ENCODE measurements at regions not wholly inside any gene's neighbourhood (a gene's known extent, or its start where the extent isn't known, plus 50 kb on each side); places are given as distances from the start of the nearest gene placed in this dataset.

DNA sequence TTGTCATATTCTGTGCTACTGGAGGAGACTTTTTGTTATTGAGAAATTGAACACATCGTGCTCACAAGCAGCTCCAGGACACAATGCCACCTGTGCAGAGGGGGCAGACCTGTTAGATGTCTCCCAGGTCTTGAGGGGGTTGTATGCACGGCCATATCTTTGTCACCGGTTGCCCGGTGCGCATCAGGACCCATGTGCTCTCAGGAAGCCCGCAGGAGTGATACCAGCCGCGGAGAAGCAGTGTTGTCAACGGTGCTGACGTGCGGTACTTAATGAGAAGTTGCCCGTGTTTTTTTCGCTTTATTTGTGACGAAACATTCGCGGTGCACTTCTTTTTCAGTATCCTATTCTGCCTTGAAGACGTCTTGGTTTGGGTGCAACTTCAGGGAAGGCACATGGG is 128.2 kb upstream of the RTL1 start:
- no peak overlapping the region for H3K27ac ChIP-seq (ENCODE audit: low read length)
- H3K27me3 ChIP-seq (replicated peaks; ENCODE audit: insufficient read depth, low read length): peaks cover 18% of the 10 kb centered on the region
- H3K9ac ChIP-seq (ENCODE audit: low read length): no peak overlapping the region
- no peaks in the 10 kb centered on the region for H4K20me1 ChIP-seq (ENCODE audit: insufficient read depth, low read length)
- no peak overlapping the region for H3K4me3 ChIP-seq (ENCODE audit: low read length)
- no peaks in the 10 kb centered on the region for H3K9me3 ChIP-seq (replicated peaks; ENCODE audit: insufficient read depth, low read length)
- H3F3A ChIP-seq (ENCODE audit: insufficient read depth, low read length): no peaks in the 10 kb centered on the region
- no peak overlapping the region for H2AFZ ChIP-seq (ENCODE audit: low read length)
- H3K4me1 ChIP-seq (ENCODE audit: low read length): no peaks in the 10 kb centered on the region
- no peaks in the 10 kb centered on the region for H3K9me2 ChIP-seq (replicated peaks; ENCODE audit: insufficient read depth, low read length)
- TF ChIP-seq EZH2phosphoT487 (IDR thresholded peaks at IDR 0.05; ENCODE audit: low read length) (no peak), EZH2 (optimal IDR thresholded peaks at IDR 0.05; ENCODE audit: low read depth, low read length) (no peak)
- TF ChIP-seq, protein P1, sequence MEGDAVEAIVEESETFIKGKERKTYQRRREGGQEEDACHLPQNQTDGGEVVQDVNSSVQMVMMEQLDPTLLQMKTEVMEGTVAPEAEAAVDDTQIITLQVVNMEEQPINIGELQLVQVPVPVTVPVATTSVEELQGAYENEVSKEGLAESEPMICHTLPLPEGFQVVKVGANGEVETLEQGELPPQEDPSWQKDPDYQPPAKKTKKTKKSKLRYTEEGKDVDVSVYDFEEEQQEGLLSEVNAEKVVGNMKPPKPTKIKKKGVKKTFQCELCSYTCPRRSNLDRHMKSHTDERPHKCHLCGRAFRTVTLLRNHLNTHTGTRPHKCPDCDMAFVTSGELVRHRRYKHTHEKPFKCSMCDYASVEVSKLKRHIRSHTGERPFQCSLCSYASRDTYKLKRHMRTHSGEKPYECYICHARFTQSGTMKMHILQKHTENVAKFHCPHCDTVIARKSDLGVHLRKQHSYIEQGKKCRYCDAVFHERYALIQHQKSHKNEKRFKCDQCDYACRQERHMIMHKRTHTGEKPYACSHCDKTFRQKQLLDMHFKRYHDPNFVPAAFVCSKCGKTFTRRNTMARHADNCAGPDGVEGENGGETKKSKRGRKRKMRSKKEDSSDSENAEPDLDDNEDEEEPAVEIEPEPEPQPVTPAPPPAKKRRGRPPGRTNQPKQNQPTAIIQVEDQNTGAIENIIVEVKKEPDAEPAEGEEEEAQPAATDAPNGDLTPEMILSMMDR (IDR thresholded peaks at IDR 0.05; ENCODE audit: low read length): no peak
- H3K36me3 ChIP-seq (replicated peaks; ENCODE audit: insufficient read depth, low read length): no peaks in the 10 kb centered on the region
- H3K4me2 ChIP-seq (ENCODE audit: low read depth, low read length): no peak overlapping the region
- no peak for DNase-seq
- H3K79me2 ChIP-seq (ENCODE audit: low read length): no peaks in the 10 kb centered on the region

DNA sequence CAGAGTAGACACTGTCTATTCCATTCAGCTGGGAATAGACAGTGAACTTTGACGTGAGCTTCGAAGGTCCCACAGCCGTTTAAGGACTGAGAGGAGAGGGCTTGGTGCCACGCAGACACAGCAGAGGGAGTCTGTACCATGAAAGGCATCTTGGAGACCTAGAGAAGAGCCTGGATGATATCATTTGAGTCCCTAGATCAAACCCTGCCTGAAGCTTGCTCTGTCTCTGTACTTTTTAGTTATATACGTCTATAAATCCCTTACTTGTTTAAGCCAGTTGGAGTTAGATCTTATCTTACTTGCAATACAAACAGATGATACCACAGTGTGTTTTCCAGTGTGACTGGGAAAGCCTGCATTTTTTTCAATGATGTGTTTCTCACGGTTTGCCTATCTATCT is 128.9 kb upstream of the RTL1 start:
- no peaks in the 10 kb centered on the region for H3K4me1 ChIP-seq (ENCODE audit: low read length)
- H3K9me2 ChIP-seq (replicated peaks; ENCODE audit: insufficient read depth, low read length): no peaks in the 10 kb centered on the region
- no peak overlapping the region for H2AFZ ChIP-seq (ENCODE audit: low read length)
- no peak for TF ChIP-seq EZH2phosphoT487 (IDR thresholded peaks at IDR 0.05; ENCODE audit: low read length)
- TF ChIP-seq, protein P1 (IDR thresholded peaks at IDR 0.05; ENCODE audit: low read length): no peak
- no peak for TF ChIP-seq EZH2 (optimal IDR thresholded peaks at IDR 0.05; ENCODE audit: low read depth, low read length)
- no peaks in the 10 kb centered on the region for H3F3A ChIP-seq (ENCODE audit: insufficient read depth, low read length)
- no peaks in the 10 kb centered on the region for H3K9me3 ChIP-seq (replicated peaks; ENCODE audit: insufficient read depth, low read length)
- no peak overlapping the region for H3K9ac ChIP-seq (ENCODE audit: low read length)
- H3K79me2 ChIP-seq (ENCODE audit: low read length): no peaks in the 10 kb centered on the region
- DNase-seq: no peak
- no peaks in the 10 kb centered on the region for H3K36me3 ChIP-seq (replicated peaks; ENCODE audit: insufficient read depth, low read length)
- no peak overlapping the region for H3K4me2 ChIP-seq (ENCODE audit: low read depth, low read length)
- H3K27me3 ChIP-seq (replicated peaks; ENCODE audit: insufficient read depth, low read length): peaks cover 18% of the 10 kb centered on the region
- no peak overlapping the region for H3K27ac ChIP-seq (ENCODE audit: low read length)
- H4K20me1 ChIP-seq (ENCODE audit: insufficient read depth, low read length): no peaks in the 10 kb centered on the region
- no peak overlapping the region for H3K4me3 ChIP-seq (ENCODE audit: low read length)

DNA sequence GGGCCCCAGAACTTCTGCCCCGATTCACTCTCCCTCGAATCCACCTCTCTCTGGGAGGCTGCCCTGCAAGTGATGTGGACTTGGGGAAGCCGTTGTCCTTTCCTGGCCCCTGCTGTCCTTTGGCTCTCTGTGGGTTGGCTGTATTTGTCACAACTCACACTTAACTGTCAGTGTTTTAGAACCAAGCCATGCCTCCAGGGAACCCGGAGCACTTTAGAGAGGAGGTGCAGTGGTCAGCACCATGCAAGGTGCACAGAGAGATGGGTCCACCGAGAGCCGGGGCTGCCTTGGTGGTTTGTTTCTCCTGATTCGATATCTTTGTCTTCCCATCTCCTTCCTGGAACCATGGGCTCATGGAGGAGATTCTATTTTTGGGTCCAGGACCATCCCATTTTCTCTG is 129.5 kb upstream of the RTL1 start:
- Histone ChIP-seq H3K36me3 (replicated peaks; ENCODE audit: insufficient read depth, low read length) (no peaks in the 10 kb centered on the region), H3K79me2 (ENCODE audit: low read length) (no peaks in the 10 kb centered on the region), H3K4me3 (ENCODE audit: low read length) (no peak overlapping the region), H3K4me1 (ENCODE audit: low read length) (no peaks in the 10 kb centered on the region), H3F3A (ENCODE audit: insufficient read depth, low read length) (no peaks in the 10 kb centered on the region), H4K20me1 (ENCODE audit: insufficient read depth, low read length) (no peaks in the 10 kb centered on the region), H2AFZ (ENCODE audit: low read length) (no peak overlapping the region), H3K27me3 (replicated peaks; ENCODE audit: insufficient read depth, low read length) (peaks cover 18% of the 10 kb centered on the region), H3K9me2 (replicated peaks; ENCODE audit: insufficient read depth, low read length) (no peaks in the 10 kb centered on the region), H3K4me2 (ENCODE audit: low read depth, low read length) (no peak overlapping the region), H3K9ac (ENCODE audit: low read length) (no peak overlapping the region), H3K27ac (ENCODE audit: low read length) (no peak overlapping the region), H3K9me3 (replicated peaks; ENCODE audit: insufficient read depth, low read length) (no peaks in the 10 kb centered on the region)
- DNase-seq: no peak
- TF ChIP-seq EZH2 (optimal IDR thresholded peaks at IDR 0.05; ENCODE audit: low read depth, low read length) (no peak), EZH2phosphoT487 (IDR thresholded peaks at IDR 0.05; ENCODE audit: low read length) (no peak)
- TF ChIP-seq, protein P1 (IDR thresholded peaks at IDR 0.05; ENCODE audit: low read length): no peak

Data from MM.1S (cell line).